Keratinocyte (primary cell): ENCODE measurements at regions not wholly inside any gene's neighbourhood (a gene's known extent, or its start where the extent isn't known, plus 50 kb on each side); places are given as distances from the start of the nearest gene placed in this dataset.

Experiments
- DNase-seq: peaks from one replicate; pipeline ENCODE4 v3.0.0-alpha.2; 2011; ENCODE audit warnings: low read depth, missing footprints, low spot score
- FAIRE-seq: peaks from 2 replicates; lab custom pipeline; 2011; peaks lifted over from hg19 to GRCh38; lab: Jason Lieb, UNC
- H2AFZ ChIP-seq: 2 replicates; pipeline ENCODE4 v1.6.0; 2012; ENCODE audit warnings: low read length, control low read depth, inconsistent platforms; ENCODE audit not compliant: control insufficient read depth
- H3K27ac ChIP-seq: 2 replicates; pipeline ENCODE4 v1.5.1; 2011; ENCODE audit warnings: low read length; ENCODE audit not compliant: control insufficient read depth, insufficient read depth
- H3K27me3 ChIP-seq: 3 replicates; pipeline ENCODE4 v1.6.0; 2011; ENCODE audit warnings: low read length; ENCODE audit not compliant: control insufficient read depth, insufficient read depth; ENCODE audit errors: extremely low read depth
- H3K36me3 ChIP-seq, 2 experiments: 2 replicates in 1 of 2; 3 replicates in 1 of 2; pipeline ENCODE4 v1.5.1; 2011; ENCODE audit warnings: low read length in 2 of 2, mild to moderate bottlenecking in 1 of 2; ENCODE audit not compliant: control insufficient read depth in 2 of 2, insufficient read depth in 2 of 2; ENCODE audit errors: extremely low read depth in 1 of 2
- H3K4me1 ChIP-seq: 3 replicates; pipeline ENCODE4 v1.5.1; 2011; ENCODE audit warnings: low read length; ENCODE audit not compliant: control insufficient read depth, insufficient read depth; ENCODE audit errors: extremely low read depth
- H3K4me2 ChIP-seq: 3 replicates; pipeline ENCODE4 v1.6.0; 2011; ENCODE audit warnings: low read depth, low read length; ENCODE audit not compliant: control insufficient read depth, insufficient read depth; ENCODE audit errors: extremely low read depth
- H3K4me3 ChIP-seq, 3 experiments: fragments of 200-600 bp in 1 of 3; sonication (generic) in 1 of 3; 2 replicates in 2 of 3; 3 replicates in 1 of 3; pipeline ENCODE4 v1.5.1; 2011 to 2016; ENCODE audit warnings: low read length in 3 of 3, mild to moderate bottlenecking in 3 of 3, control low read depth in 2 of 3, inconsistent platforms in 1 of 3, low read depth in 1 of 3, mixed read lengths in 1 of 3, mixed run types in 1 of 3, moderate library complexity in 1 of 3; ENCODE audit not compliant: control insufficient read depth in 2 of 3, insufficient read depth in 2 of 3; ENCODE audit errors: extremely low read depth in 1 of 3
- H3K79me2 ChIP-seq: 2 replicates; pipeline ENCODE4 v1.6.0; 2012; ENCODE audit warnings: low read length; ENCODE audit not compliant: control insufficient read depth, insufficient read depth
- H3K9ac ChIP-seq: 3 replicates; pipeline ENCODE4 v1.6.0; 2011; ENCODE audit warnings: low read length; ENCODE audit not compliant: control insufficient read depth, insufficient read depth; ENCODE audit errors: extremely low read depth
- H3K9me1 ChIP-seq: 3 replicates; pipeline ENCODE4 v1.6.0; 2011; ENCODE audit warnings: low read length; ENCODE audit not compliant: control insufficient read depth, insufficient read depth; ENCODE audit errors: extremely low read depth
- H3K9me3 ChIP-seq: 2 replicates; pipeline ENCODE4 v1.5.1; 2012; ENCODE audit warnings: low read depth, low read length; ENCODE audit not compliant: control insufficient read depth
- H4K20me1 ChIP-seq: 3 replicates; pipeline ENCODE4 v1.6.0; 2011; ENCODE audit warnings: low read length; ENCODE audit not compliant: control insufficient read depth, insufficient read depth; ENCODE audit errors: extremely low read depth
- EZH2 ChIP-seq: IDR thresholded peaks from one replicate; pipeline ENCODE4 v1.6.1; 2012; ENCODE audit warnings: inconsistent platforms, mild to moderate bottlenecking, low read length, moderate library complexity
- dilution Hi-C: fragments of 300-500 bp; cut with MboI; formaldehyde crosslinking; loops from one replicate; pipeline ENCODE4 v1.7.0; 2020; ENCODE audit warnings: low sequenced_read_pairs; ENCODE audit not compliant: extremely low pct_ligation_motif_present
- TF ChIP-seq, protein P1 (sequence below), 3 experiments: IDR thresholded peaks in 1 of 3; conservative IDR thresholded peaks in 1 of 3; optimal IDR thresholded peaks in 1 of 3; 2 replicates in 2 of 3; 3 replicates in 1 of 3; pipeline versions ENCODE3 to v1.5.1; 2011; ENCODE audit warnings: low read length in 3 of 3, mild to moderate bottlenecking in 3 of 3, moderate library complexity in 2 of 3, control low read depth in 1 of 3, inconsistent platforms in 1 of 3; ENCODE audit not compliant: insufficient read depth in 2 of 3; ENCODE audit errors: extremely low read depth in 1 of 3

- DNase-seq (no peak), FAIRE-seq (no peak)
- H3K27ac ChIP-seq, result no peak overlapping the region
- no peaks in the 10 kb centered on the region for H3K27me3 ChIP-seq
- no peaks in the 10 kb centered on the region for H3K36me3 ChIP-seq
- no peaks in the 10 kb centered on the region for H3K4me1 ChIP-seq
- H3K4me2 ChIP-seq, result no peak overlapping the region
- H3K79me2 ChIP-seq, result no peaks in the 10 kb centered on the region
- TF ChIP-seq, protein P1, sequence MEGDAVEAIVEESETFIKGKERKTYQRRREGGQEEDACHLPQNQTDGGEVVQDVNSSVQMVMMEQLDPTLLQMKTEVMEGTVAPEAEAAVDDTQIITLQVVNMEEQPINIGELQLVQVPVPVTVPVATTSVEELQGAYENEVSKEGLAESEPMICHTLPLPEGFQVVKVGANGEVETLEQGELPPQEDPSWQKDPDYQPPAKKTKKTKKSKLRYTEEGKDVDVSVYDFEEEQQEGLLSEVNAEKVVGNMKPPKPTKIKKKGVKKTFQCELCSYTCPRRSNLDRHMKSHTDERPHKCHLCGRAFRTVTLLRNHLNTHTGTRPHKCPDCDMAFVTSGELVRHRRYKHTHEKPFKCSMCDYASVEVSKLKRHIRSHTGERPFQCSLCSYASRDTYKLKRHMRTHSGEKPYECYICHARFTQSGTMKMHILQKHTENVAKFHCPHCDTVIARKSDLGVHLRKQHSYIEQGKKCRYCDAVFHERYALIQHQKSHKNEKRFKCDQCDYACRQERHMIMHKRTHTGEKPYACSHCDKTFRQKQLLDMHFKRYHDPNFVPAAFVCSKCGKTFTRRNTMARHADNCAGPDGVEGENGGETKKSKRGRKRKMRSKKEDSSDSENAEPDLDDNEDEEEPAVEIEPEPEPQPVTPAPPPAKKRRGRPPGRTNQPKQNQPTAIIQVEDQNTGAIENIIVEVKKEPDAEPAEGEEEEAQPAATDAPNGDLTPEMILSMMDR (optimal IDR thresholded peaks at IDR 0.05 in 1 of 3, IDR thresholded peaks at IDR 0.05 in 1 of 3, conservative IDR thresholded peaks at IDR 0.05 in 1 of 3; ENCODE audit: extremely low read depth in 1 of 3, insufficient read depth in 2 of 3, low read length in 3 of 3), result no peak
- no peak for TF ChIP-seq EZH2
- H2AFZ ChIP-seq, result no peak overlapping the region
- dilution Hi-C loops, result no loop called here
- no peaks in the 10 kb centered on the region for H4K20me1 ChIP-seq
- no peak overlapping the region for H3K9ac ChIP-seq
- H3K9me1 ChIP-seq, result no peaks in the 10 kb centered on the region
- H3K4me3 ChIP-seq, result no peak overlapping the region
- no peaks in the 10 kb centered on the region for H3K9me3 ChIP-seq
Measured at GRCh38 chr7:84462259-84462658, 267.7 kb upstream of the SEMA3A start.

DNA sequence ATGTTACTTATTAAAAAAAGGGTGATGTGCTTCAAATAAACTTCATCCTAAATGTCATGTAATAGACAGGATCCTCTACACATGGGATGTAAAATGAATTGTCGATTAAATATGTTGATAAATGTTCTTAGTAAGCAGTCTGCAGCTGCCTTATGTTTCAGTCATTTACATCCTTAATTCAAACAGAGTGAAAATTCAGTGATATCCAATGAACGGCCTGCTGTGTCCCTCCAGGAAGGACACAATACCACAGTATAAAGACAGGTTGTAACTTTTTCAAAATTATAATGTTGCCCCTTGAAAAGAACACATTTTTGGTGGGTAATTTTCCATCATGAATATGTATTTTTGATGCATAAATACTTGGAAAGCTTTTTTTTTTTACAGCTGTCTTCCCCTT is 266.5 kb upstream of the SEMA3A start:
- H4K20me1 ChIP-seq, result no peaks in the 10 kb centered on the region
- TF ChIP-seq, protein P1 (optimal IDR thresholded peaks at IDR 0.05 in 1 of 3, IDR thresholded peaks at IDR 0.05 in 1 of 3, conservative IDR thresholded peaks at IDR 0.05 in 1 of 3; ENCODE audit: extremely low read depth in 1 of 3, insufficient read depth in 2 of 3, low read length in 3 of 3), result no peak
- TF ChIP-seq EZH2, result no peak
- no peak overlapping the region for H3K4me3 ChIP-seq
- no peaks in the 10 kb centered on the region for H3K9me1 ChIP-seq
- no peaks in the 10 kb centered on the region for H3K4me1 ChIP-seq
- H3K4me2 ChIP-seq, result no peak overlapping the region
- no peak overlapping the region for H3K9ac ChIP-seq
- DNase-seq (no peak), FAIRE-seq (no peak)
- no peaks in the 10 kb centered on the region for H3K27me3 ChIP-seq
- dilution Hi-C loops, result no loop called here
- no peaks in the 10 kb centered on the region for H3K9me3 ChIP-seq
- no peak overlapping the region for H2AFZ ChIP-seq
- H3K36me3 ChIP-seq, result no peaks in the 10 kb centered on the region
- no peaks in the 10 kb centered on the region for H3K79me2 ChIP-seq
- no peak overlapping the region for H3K27ac ChIP-seq
